Left ventricle myocardium superior (tissue), 1 donor: ENCODE measurements at regions not wholly inside any gene's neighbourhood (a gene's known extent, or its start where the extent isn't known, plus 50 kb on each side); places are given as distances from the start of the nearest gene placed in this dataset.
A peak's percentile ranks its signal among the peaks of the same experiment; 100 is the strongest.
"Not testable (repeated sequence)": the region's sequence is repeated elsewhere in the genome, so short reads cannot be mapped to it uniquely, and the experiment has no call there.

Source experiments
- ATAC-seq: fragments of 200-7000 bp; cut with Tn5 transposase; one replicate; pipeline ENCODE4 v1.9.1; 2020; ENCODE audit warnings: mild to moderate bottlenecking, moderate library complexity
- DNase-seq: peaks from one replicate; pipeline ENCODE4 v3.0.0-alpha.2; 2020
- intact Hi-C: fragments of 100-400 bp; cut with micrococcal nuclease; formaldehyde crosslinking; loops from one replicate; pipeline ENCODE4 v1.11.0; 2022
- donor health status: DM: no; HTN: yes; CAD: no; lungs with severe emphysema.

- ATAC-seq = no peak
- DNase-seq = no peak
- intact Hi-C loops = no loop called here
Measured at GRCh38 chr3:152891678-152892077, 56.7 kb downstream of the P2RY1 start.

GRCh38 chr3:152892446-152892845, 57.5 kb downstream of the P2RY1 start:
- DNase-seq (no peak), ATAC-seq (no peak)
- intact Hi-C loops = no loop called here

GRCh38 chr3:152893647-152894046, 58.7 kb downstream of the P2RY1 start:
- intact Hi-C loops = no loop called here
- ATAC-seq = no peak
- no peak for DNase-seq

DNA sequence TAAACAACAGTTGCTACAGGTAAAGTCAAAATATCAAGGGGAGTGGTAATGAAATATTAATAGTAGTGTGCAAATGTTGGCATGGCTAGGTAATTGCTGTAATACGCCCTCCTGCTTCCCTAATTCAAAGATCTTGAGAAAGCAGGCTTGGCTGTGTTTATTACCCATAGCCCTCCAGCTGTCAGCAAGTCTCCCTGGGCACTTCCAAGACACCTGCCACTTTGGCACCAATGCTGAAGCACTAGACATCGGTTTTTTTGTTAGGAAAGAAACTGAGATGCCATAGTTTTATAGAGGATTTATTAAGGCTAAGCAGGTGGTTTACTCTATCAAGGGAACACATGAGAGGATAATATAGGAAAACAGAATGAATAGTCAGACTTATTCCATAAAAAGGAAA, 64.4 kb downstream of the P2RY1 start:
- no peak for DNase-seq
- ATAC-seq = no peak
- intact Hi-C loops = no loop called here

DNA sequence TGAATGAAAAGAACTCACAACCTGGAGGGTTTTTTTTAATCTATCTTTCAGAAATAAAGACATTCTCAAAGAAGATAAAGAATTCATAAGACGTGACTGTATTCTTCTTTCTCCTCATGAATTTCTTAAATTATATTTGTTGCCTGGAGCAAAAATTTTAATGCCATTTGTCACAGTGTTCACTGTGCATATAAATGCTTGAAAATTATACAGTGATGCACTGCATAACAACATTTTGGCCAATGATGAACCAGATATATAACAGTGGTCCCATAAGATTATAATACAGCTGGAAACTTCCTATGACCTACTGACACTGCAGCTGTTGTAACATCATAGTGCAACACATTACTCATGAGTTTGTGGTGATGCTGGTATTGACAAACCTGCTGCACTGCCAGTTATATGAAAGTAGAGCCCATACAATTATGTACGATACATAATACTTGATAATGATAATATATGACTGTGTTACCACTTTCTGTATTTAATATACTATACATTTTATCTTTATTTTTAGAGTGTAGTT, 67.3 kb downstream of the P2RY1 start:
- intact Hi-C loops = no loop called here
- no peak for DNase-seq

GRCh38 chr3:152905631-152906030, 70.7 kb downstream of the P2RY1 start:
- intact Hi-C loops = no loop called here
- ATAC-seq = no peak
- DNase-seq = no peak

More for the DNA sequence above, 67.3 kb downstream of the P2RY1 start:
- no peak for ATAC-seq

GRCh38 chr3:152909180-152909883, 74.4 kb downstream of the P2RY1 start:
- DNase-seq (no peak), ATAC-seq (peak; percentile 100)
- intact Hi-C loops = no loop called here

GRCh38 chr3:152910211-152910610, 75.3 kb downstream of the P2RY1 start:
- DNase-seq (no peak), ATAC-seq (peak; percentile 46)
- intact Hi-C loops = no loop called here

GRCh38 chr3:152910966-152911365, 76.0 kb downstream of the P2RY1 start:
- ATAC-seq (no peak), DNase-seq (no peak)
- intact Hi-C loops = no loop called here

- ATAC-seq, DNase-seq, intact Hi-C loops: not testable (repeated sequence)
Measured at GRCh38 chr3:152914743-152915142, 79.8 kb downstream of the P2RY1 start.

- no peak for ATAC-seq
- intact Hi-C loops = no loop called here
Measured at GRCh38 chr3:152915695-152916094, 80.8 kb downstream of the P2RY1 start.

GRCh38 chr3:152916753-152917279, 81.9 kb downstream of the P2RY1 start:
- ATAC-seq (no peak), DNase-seq (no peak)
- intact Hi-C loops = no loop called here

More at GRCh38 chr3:152915695-152916094, 80.8 kb downstream of the P2RY1 start:
- no peak for DNase-seq

DNA sequence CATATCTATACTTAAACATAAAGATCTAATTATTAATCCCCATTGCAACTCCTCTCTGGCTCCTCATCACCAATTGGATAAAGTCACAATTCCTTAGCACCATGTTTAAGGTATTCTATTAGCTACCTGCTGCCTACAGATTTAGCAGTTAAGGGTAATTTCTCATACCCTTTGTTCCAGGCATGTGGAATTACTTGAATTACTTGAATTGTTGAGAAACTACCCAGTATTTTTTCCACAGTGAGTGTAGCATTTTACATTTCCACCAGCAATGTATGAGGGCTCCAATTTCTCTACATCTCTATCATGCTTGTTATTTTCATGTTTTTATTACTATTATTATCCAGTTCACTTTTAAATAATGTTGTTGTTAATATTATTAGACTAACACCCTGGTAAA, 86.4 kb downstream of the P2RY1 start:
- intact Hi-C loops = no loop called here
- ATAC-seq = no peak

DNA sequence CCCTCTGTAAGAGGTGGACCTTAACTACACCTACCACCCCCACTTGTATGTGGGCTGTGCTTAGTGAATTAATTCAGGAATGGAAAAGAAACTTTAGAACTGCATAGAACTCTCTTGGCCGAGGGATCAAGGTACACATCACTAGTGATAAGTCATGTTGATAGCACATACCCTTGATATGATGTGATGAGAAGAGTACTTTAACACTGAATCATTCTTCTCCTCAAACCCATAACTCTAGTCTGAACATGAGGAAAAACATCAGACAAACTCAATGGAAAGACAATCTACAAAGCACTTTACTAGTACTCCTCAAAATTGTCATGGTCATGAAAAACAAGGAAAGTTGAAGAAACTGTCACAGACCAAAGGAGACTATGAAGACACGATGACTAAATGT, 87.6 kb downstream of the P2RY1 start:
- DNase-seq (no peak), ATAC-seq (no peak)
- intact Hi-C loops = no loop called here

More for the DNA sequence above, 86.4 kb downstream of the P2RY1 start:
- no peak for DNase-seq

- no peak for DNase-seq
- intact Hi-C loops = no loop called here
- no peak for ATAC-seq
Measured at GRCh38 chr3:152927131-152927530, 92.2 kb downstream of the P2RY1 start.

DNA sequence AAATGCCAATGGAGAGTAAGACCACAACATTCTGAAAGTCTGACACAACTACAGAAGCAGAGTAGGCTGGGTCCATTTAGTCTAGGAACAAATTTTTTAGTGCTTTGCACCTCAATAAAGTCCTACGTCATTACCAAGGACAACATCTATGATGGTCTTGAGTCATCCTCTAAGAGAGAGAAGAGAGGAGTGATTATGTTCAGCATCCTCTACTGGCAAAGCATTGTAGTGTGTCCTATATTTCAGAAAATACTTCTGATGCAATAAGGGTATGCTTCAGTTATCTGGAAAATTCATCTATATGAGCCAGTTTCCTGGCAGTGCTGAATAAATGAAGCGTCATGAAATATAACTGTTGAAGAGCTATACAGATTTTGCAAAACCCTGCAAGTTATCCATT, 95.6 kb downstream of the P2RY1 start:
- DNase-seq (no peak), ATAC-seq (no peak)
- intact Hi-C loops = no loop called here

- ATAC-seq = no peak
- intact Hi-C loops = no loop called here
- DNase-seq = no peak
Measured at GRCh38 chr3:152937234-152937633, 102.3 kb downstream of the P2RY1 start.

GRCh38 chr3:152938974-152939636, 104.2 kb downstream of the P2RY1 start:
- ATAC-seq (no peak), DNase-seq (no peak)
- intact Hi-C loops = no loop called here

GRCh38 chr3:152941859-152942258, 106.9 kb downstream of the P2RY1 start:
- DNase-seq = no peak
- no peak for ATAC-seq
- intact Hi-C loops = no loop called here

DNA sequence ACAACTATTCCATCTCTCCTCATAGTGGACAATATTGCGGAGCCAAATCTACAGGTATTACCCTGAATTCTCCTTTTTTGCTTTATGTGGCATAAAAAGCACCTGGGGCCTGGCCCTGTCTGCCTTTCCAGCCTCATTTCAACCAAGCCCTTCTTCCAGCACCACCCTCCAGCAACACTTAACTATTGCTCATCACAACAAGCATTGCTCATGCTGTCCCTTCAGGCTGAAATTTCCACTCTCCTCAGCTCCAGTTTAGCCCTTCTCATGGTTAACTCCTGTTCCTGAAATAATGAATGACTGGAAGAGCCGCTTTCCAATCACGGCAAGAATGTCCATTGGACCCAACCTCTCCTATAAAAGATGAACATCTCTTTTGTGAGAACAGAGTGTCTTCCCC, 107.4 kb downstream of the P2RY1 start:
- intact Hi-C loops = no loop called here
- ATAC-seq (no peak), DNase-seq (no peak)

DNA sequence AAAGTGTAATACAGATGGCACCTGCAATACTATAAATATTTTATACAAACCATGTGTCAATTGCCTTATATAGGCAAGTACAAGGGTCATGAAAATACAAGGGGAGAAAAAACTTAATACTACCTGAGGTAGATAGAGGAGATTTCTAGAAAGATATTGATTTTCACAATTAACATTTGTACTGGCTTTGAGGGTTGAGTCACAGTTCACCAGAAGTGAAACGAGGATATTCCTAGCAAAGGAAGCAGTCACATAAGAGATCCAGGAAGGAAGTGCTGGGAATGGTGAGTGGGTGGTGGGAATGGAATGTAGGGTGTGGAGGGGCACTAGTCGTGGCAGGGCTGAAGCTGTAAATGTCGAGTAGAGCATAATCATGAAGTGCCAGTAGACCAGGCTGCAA, 108.7 kb downstream of the P2RY1 start:
- no peak for DNase-seq
- intact Hi-C loops = no loop called here
- ATAC-seq = no peak
